ENCODE measurements at regions not wholly inside any gene's neighbourhood (a gene's known extent, or its start where the extent isn't known, plus 50 kb on each side); places are given as distances from the start of the nearest gene placed in this dataset.
A peak's percentile ranks its signal among the peaks of the same experiment; 100 is the strongest.

- Histone ChIP-seq H3K9me3 (no peaks in the 10 kb centered on the region), H3K27me3 (no peaks in the 10 kb centered on the region), H3K36me3 (no peaks in the 10 kb centered on the region), H3K4me3 (no peak overlapping the region), H3K4me1 (ENCODE audit: insufficient read depth) (no peaks in the 10 kb centered on the region), H3K27ac (no peak overlapping the region)
- intact Hi-C loops (cut with DNase I) = no loop called here
- WGBS, 3 donors = 64 to 75% (median 65%) methylated on average over 5 of the region's 5 CpGs
- TF ChIP-seq POLR2A (IDR thresholded peaks at IDR 0.05) (no peak), EP300 (IDR thresholded peaks at IDR 0.05) (no peak)
- TF ChIP-seq, protein P1, sequence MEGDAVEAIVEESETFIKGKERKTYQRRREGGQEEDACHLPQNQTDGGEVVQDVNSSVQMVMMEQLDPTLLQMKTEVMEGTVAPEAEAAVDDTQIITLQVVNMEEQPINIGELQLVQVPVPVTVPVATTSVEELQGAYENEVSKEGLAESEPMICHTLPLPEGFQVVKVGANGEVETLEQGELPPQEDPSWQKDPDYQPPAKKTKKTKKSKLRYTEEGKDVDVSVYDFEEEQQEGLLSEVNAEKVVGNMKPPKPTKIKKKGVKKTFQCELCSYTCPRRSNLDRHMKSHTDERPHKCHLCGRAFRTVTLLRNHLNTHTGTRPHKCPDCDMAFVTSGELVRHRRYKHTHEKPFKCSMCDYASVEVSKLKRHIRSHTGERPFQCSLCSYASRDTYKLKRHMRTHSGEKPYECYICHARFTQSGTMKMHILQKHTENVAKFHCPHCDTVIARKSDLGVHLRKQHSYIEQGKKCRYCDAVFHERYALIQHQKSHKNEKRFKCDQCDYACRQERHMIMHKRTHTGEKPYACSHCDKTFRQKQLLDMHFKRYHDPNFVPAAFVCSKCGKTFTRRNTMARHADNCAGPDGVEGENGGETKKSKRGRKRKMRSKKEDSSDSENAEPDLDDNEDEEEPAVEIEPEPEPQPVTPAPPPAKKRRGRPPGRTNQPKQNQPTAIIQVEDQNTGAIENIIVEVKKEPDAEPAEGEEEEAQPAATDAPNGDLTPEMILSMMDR (IDR thresholded peaks at IDR 0.05) = no peak
- DNase-seq = peak in 1 of 5 donors; percentile 1
Measured at GRCh38 chr22:47380692-47381091, 618.2 kb downstream of the TBC1D22A start.

- 85 to 90% (median 90%) methylated on average over 23 to 37 of the region's 37 CpGs for whole genome bisulfite sequencing, 3 donors
- Histone ChIP-seq H3K4me3 (no peak overlapping the region), H3K27me3 (no peaks in the 10 kb centered on the region), H3K4me1 (ENCODE audit: insufficient read depth) (no peaks in the 10 kb centered on the region), H3K27ac (no peak overlapping the region), H3K36me3 (no peaks in the 10 kb centered on the region), H3K9me3 (no peaks in the 10 kb centered on the region)
- intact Hi-C loops (cut with DNase I) = no loop called here
- TF ChIP-seq POLR2A (IDR thresholded peaks at IDR 0.05) = no peak
- TF ChIP-seq EP300 (IDR thresholded peaks at IDR 0.05) = no peak
- TF ChIP-seq, protein P1 (IDR thresholded peaks at IDR 0.05) = no peak
- no peak for DNase-seq
Measured at GRCh38 chr22:47379037-47379436, 616.6 kb downstream of the TBC1D22A start.

DNA sequence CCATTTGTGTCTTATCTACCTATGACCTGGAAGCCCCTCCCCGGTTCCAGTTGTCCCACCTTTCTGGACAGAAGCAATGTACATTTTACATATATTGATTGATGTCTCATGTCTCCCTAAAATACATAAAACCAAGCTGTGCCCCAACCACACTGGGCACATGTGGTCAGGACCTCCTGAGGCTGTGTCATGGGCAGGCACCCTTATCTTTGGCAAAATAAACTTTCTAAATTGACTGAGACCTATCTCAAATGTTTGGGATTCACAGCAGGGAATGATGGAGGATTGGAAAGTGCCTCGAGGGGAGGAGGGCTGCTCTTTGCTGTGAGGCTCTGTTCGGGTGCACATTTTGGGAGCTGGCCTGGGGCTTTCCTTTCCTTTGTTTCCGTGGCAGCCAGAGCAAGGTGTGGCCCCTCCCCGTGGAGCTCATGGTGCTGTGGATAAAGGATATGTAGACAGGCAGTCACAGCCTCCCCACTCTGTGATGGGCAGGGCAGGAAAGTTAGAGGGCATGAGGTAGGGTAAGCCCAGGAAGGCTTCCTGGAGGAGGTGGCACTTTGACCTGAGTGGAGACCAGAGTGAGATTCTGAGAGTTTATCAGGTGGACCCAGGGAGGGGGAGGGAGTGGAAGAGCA is 615.6 kb downstream of the TBC1D22A start:
- H3K27ac ChIP-seq = no peak overlapping the region
- TF ChIP-seq, protein P1 (IDR thresholded peaks at IDR 0.05) = no peak
- TF ChIP-seq EP300 (IDR thresholded peaks at IDR 0.05) (no peak), POLR2A (IDR thresholded peaks at IDR 0.05) (no peak)
- H3K27me3 ChIP-seq = no peaks in the 10 kb centered on the region
- H3K4me1 ChIP-seq (ENCODE audit: insufficient read depth) = no peaks in the 10 kb centered on the region
- no peak for DNase-seq
- no peaks in the 10 kb centered on the region for H3K36me3 ChIP-seq
- no peak overlapping the region for H3K4me3 ChIP-seq
- WGBS, 3 donors = 66 to 76% (median 73%) methylated on average over 5 of the region's 5 CpGs
- intact Hi-C loops (cut with DNase I) = no loop called here
- H3K9me3 ChIP-seq = no peaks in the 10 kb centered on the region

- Histone ChIP-seq H3K36me3 (no peaks in the 10 kb centered on the region), H3K4me1 (ENCODE audit: insufficient read depth) (no peaks in the 10 kb centered on the region), H3K27me3 (no peaks in the 10 kb centered on the region), H3K27ac (no peak overlapping the region), H3K4me3 (no peak overlapping the region), H3K9me3 (no peaks in the 10 kb centered on the region)
- intact Hi-C loops (cut with DNase I) = no loop called here
- 31 to 41% (median 39%) methylated on average over 11 of the region's 11 CpGs for WGBS, 3 donors
- DNase-seq = peak in 1 of 5 donors; percentile 8
- no peak for TF ChIP-seq POLR2A (IDR thresholded peaks at IDR 0.05)
- TF ChIP-seq, protein P1 (IDR thresholded peaks at IDR 0.05) = no peak
- no peak for TF ChIP-seq EP300 (IDR thresholded peaks at IDR 0.05)
Measured at GRCh38 chr22:47376901-47377505, 614.6 kb downstream of the TBC1D22A start.
